A673 (cell line): ENCODE measurements at regions not wholly inside any gene's neighbourhood (a gene's known extent, or its start where the extent isn't known, plus 50 kb on each side); places are given as distances from the start of the nearest gene placed in this dataset.

Experiments used
- BruUV-seq: library from RNA; stranded (reverse); fragments of 400-500 nt; replicated peaks from 2 replicates; lab custom pipeline; 2021; lab: Mats Ljungman, UMichigan
- CTCF ChIA-PET: fragments of 300-600 bp; sonication (Branson Sonifier 250); formaldehyde crosslinking; loops from one replicate; lab custom pipeline; 2022; ENCODE audit warnings: antibody characterized with exemption; lab: Charles Lee
- POLR2A ChIA-PET: fragments of 300-600 bp; sonication (Branson Sonifier 250); formaldehyde crosslinking; loops from one replicate; lab custom pipeline; 2022; ENCODE audit warnings: antibody characterized with exemption; ENCODE audit not compliant: low non-redundant PET; lab: Charles Lee
- DNase-seq: peaks from one replicate; pipeline ENCODE4 v3.0.0-alpha.2; 2015; ENCODE audit warnings: low spot score
- H3K27ac ChIP-seq: fragments of 200-600 bp; sonication (generic); 2 replicates; pipeline ENCODE4 v1.5.1; 2016; ENCODE audit warnings: mixed run types, low read depth, mild to moderate bottlenecking, mixed read lengths, antibody characterized with exemption, low read length; ENCODE audit not compliant: poor library complexity, severe bottlenecking
- H3K27me3 ChIP-seq: fragments of 200-600 bp; sonication (generic); replicated peaks from 2 replicates; pipeline ENCODE4 v1.6.1; 2017; ENCODE audit warnings: mixed run types, low read depth, mild to moderate bottlenecking, mixed read lengths, antibody characterized with exemption, low read length; ENCODE audit not compliant: insufficient read depth, poor library complexity
- H3K36me3 ChIP-seq: fragments of 200-600 bp; sonication (generic); 2 replicates; pipeline ENCODE4 v1.6.1; 2016; ENCODE audit warnings: mixed run types, mild to moderate bottlenecking, mixed read lengths, antibody characterized with exemption, low read length; ENCODE audit not compliant: insufficient read depth, poor library complexity, severe bottlenecking
- H3K4me1 ChIP-seq: fragments of 200-600 bp; sonication (generic); 2 replicates; pipeline ENCODE4 v1.6.1; 2017; ENCODE audit warnings: mixed run types, mild to moderate bottlenecking, mixed read lengths, antibody characterized with exemption, low read length; ENCODE audit not compliant: insufficient read depth, poor library complexity, severe bottlenecking
- H3K4me3 ChIP-seq: fragments of 200-600 bp; sonication (generic); 2 replicates; pipeline ENCODE4 v1.5.1; 2016; ENCODE audit warnings: low read depth, mixed run types, mild to moderate bottlenecking, mixed read lengths, low read length; ENCODE audit not compliant: poor library complexity, severe bottlenecking
- H3K9me3 ChIP-seq: fragments of 200-600 bp; sonication (generic); 2 replicates; pipeline ENCODE4 v1.6.1; 2016; ENCODE audit warnings: mixed run types, low read depth, mild to moderate bottlenecking, mixed read lengths, antibody characterized with exemption, low read length; ENCODE audit not compliant: poor library complexity, severe bottlenecking
- CTCF ChIP-seq: fragments of 300-800, 200-600 bp; sonication (generic); conservative IDR thresholded peaks from 2 replicates; pipeline ENCODE4 v1.5.1; 2017; ENCODE audit warnings: low read depth, mild to moderate bottlenecking, antibody characterized with exemption, low read length, moderate library complexity, mixed read lengths
- EZH2 ChIP-seq: fragments of 200-600 bp; sonication (generic); IDR thresholded peaks from 2 replicates; pipeline ENCODE4 v1.6.1; 2017; ENCODE audit warnings: borderline replicate concordance, low read depth, mild to moderate bottlenecking, mixed read lengths, antibody characterized with exemption, low read length; ENCODE audit not compliant: poor library complexity, severe bottlenecking
- intact Hi-C: fragments of 100-400 bp; cut with micrococcal nuclease; formaldehyde crosslinking; loops from one replicate; pipeline ENCODE4 v1.10.0; 2022; ENCODE audit not compliant: unreplicated experiment

- no peak overlapping the region for H3K4me3 ChIP-seq
- DNase-seq: no peak
- H3K36me3 ChIP-seq: no peaks in the 10 kb centered on the region
- ChIA-PET CTCF (no interaction called here), POLR2A (no interaction called here)
- no peaks in the 10 kb centered on the region for H3K27me3 ChIP-seq
- H3K9me3 ChIP-seq: no peaks in the 10 kb centered on the region
- TF ChIP-seq CTCF (no peak), EZH2 (no peak)
- H3K27ac ChIP-seq: no peak overlapping the region
- no TSS peak for BruUV-seq
- intact Hi-C loops: no loop called here
- peaks cover 26% of the 10 kb centered on the region for H3K4me1 ChIP-seq
Measured at GRCh38 chr4:111681270-111681669, 464.0 kb upstream of the FAM241A start.

GRCh38 chr4:111681751-111682150 is 463.5 kb upstream of the FAM241A start:
- BruUV-seq: no TSS peak
- CTCF ChIA-PET: no interaction called here
- intact Hi-C loops: no loop called here
- no peak overlapping the region for H3K4me3 ChIP-seq
- TF ChIP-seq EZH2 (no peak), CTCF (no peak)
- H3K27ac ChIP-seq: no peak overlapping the region
- peaks cover 22% of the 10 kb centered on the region for H3K4me1 ChIP-seq
- no peaks in the 10 kb centered on the region for H3K36me3 ChIP-seq
- POLR2A ChIA-PET: no interaction called here
- no peaks in the 10 kb centered on the region for H3K27me3 ChIP-seq
- no peaks in the 10 kb centered on the region for H3K9me3 ChIP-seq
- no peak for DNase-seq

GRCh38 chr4:111685205-111685604 is 460.0 kb upstream of the FAM241A start:
- no peaks in the 10 kb centered on the region for H3K9me3 ChIP-seq
- BruUV-seq: no TSS peak
- H3K27ac ChIP-seq: no peak overlapping the region
- ChIA-PET POLR2A (no interaction called here), CTCF (no interaction called here)
- peaks cover 20% of the 10 kb centered on the region for H3K4me1 ChIP-seq
- DNase-seq: no peak
- intact Hi-C loops: no loop called here
- no peaks in the 10 kb centered on the region for H3K27me3 ChIP-seq
- H3K4me3 ChIP-seq: no peak overlapping the region
- no peaks in the 10 kb centered on the region for H3K36me3 ChIP-seq
- TF ChIP-seq EZH2: no peak
- no peak for TF ChIP-seq CTCF
